AG20443 (cell line): ENCODE measurements at regions not wholly inside any gene's neighbourhood (a gene's known extent, or its start where the extent isn't known, plus 50 kb on each side); places are given as distances from the start of the nearest gene placed in this dataset.

Source experiments
- DNase-seq: peaks from one replicate; pipeline ENCODE4 v3.0.0; 2012; ENCODE audit warnings: low spot score, mixed read lengths

GRCh38 chr10:4733150-4733842, 92.7 kb upstream of the AKR1E2 start:
- DNase-seq, result no peak

GRCh38 chr10:4730998-4731397, 95.0 kb upstream of the AKR1E2 start:
- no peak for DNase-seq

- peak; percentile 22 for DNase-seq
Observed at GRCh38 chr10:4725917-4726606, 99.9 kb upstream of the AKR1E2 start.

- DNase-seq, result no peak
Observed at GRCh38 chr10:4723860-4724259, 102.1 kb upstream of the AKR1E2 start.

- peak; percentile 23 for DNase-seq
Observed at GRCh38 chr10:4721999-4722753, 103.8 kb upstream of the AKR1E2 start.

GRCh38 chr10:4720463-4720862, 105.5 kb upstream of the AKR1E2 start:
- DNase-seq, result no peak

- no peak for DNase-seq
Observed at GRCh38 chr10:4719671-4720070, 106.3 kb upstream of the AKR1E2 start.

- DNase-seq, result no peak
Observed at GRCh38 chr10:4719036-4719435, 107.0 kb upstream of the AKR1E2 start.

GRCh38 chr10:4718544-4718943, 107.5 kb upstream of the AKR1E2 start:
- no peak for DNase-seq

GRCh38 chr10:4717670-4718069, 108.3 kb upstream of the AKR1E2 start:
- no peak for DNase-seq

GRCh38 chr10:4710858-4711257, 115.1 kb upstream of the AKR1E2 start:
- DNase-seq, result no peak

GRCh38 chr10:4708123-4708759, 117.8 kb upstream of the AKR1E2 start:
- no peak for DNase-seq

GRCh38 chr10:4707221-4707620, 118.8 kb upstream of the AKR1E2 start:
- DNase-seq, result no peak

GRCh38 chr10:4704034-4704545, 121.9 kb upstream of the AKR1E2 start:
- DNase-seq, result peak; percentile 67

- DNase-seq, result no peak
Observed at GRCh38 chr10:4701016-4701415, 125.0 kb upstream of the AKR1E2 start.

- DNase-seq, result no peak
Observed at GRCh38 chr10:4699950-4700730, 125.9 kb upstream of the AKR1E2 start.

GRCh38 chr10:4698075-4698474, 127.9 kb upstream of the AKR1E2 start:
- DNase-seq, result no peak

- DNase-seq, result no peak
Observed at GRCh38 chr10:4696186-4696585, 129.8 kb upstream of the AKR1E2 start.

- DNase-seq, result no peak
Observed at GRCh38 chr10:4693967-4694366, 132.0 kb upstream of the AKR1E2 start.

- DNase-seq, result no peak
Observed at GRCh38 chr10:4692206-4692605, 133.8 kb upstream of the AKR1E2 start.

- peak; percentile 64 for DNase-seq
Observed at GRCh38 chr10:4691776-4692175, 134.2 kb upstream of the AKR1E2 start.

- DNase-seq, result no peak
Observed at GRCh38 chr10:4691301-4691700, 134.7 kb upstream of the AKR1E2 start.
